Adrenal gland (tissue), 9 donors: ENCODE measurements at regions not wholly inside any gene's neighbourhood (a gene's known extent, or its start where the extent isn't known, plus 50 kb on each side); places are given as distances from the start of the nearest gene placed in this dataset.
A peak's percentile ranks its signal among the peaks of the same experiment; 100 is the strongest.

Source experiments
- DNase-seq, 7 donors: peaks; one replicate each; pipeline ENCODE4 v3.0.0-alpha.2; 2019 to 2020
- H3K27ac ChIP-seq, 5 donors: fragments of 200-600 bp; sonication (generic) in 4 of 5; 1 replicate in 3 of 5; 2 replicates in 2 of 5; pipeline versions ENCODE4 v1.5.1 to v1.8.0; 2016 to 2020; ENCODE audit warnings: mild to moderate bottlenecking in 1 of 5
- H3K27me3 ChIP-seq: fragments of 200-600 bp; 2 replicates; pipeline ENCODE4 v1.8.0; 2021
- H3K36me3 ChIP-seq, 2 donors: fragments of 200-600 bp; replicated peaks in 1 of 2; 1 replicate in 1 of 2; 2 replicates in 1 of 2; pipeline versions ENCODE4 v1.5.1 to v1.8.0; 2018 to 2022
- H3K4me1 ChIP-seq, 2 donors: fragments of 200-600 bp; replicated peaks in 1 of 2; 1 replicate in 1 of 2; 2 replicates in 1 of 2; pipeline versions ENCODE4 v1.5.1 to v1.8.0; 2018 to 2021
- H3K4me3 ChIP-seq, 4 donors: fragments of 200-600 bp; sonication (generic) in 3 of 4; one replicate each; pipeline ENCODE4 v1.5.1; 2016 to 2018
- H3K9me3 ChIP-seq, 3 donors: fragments of 200-600 bp; sonication (generic) in 1 of 3; replicated peaks in 1 of 3; 1 replicate in 2 of 3; 2 replicates in 1 of 3; pipeline versions ENCODE4 v1.5.1 to v1.8.0; 2016 to 2021
- CTCF ChIP-seq, 6 experiments: fragments of 450-650 bp in 4 of 6; fragments of 200-600 bp in 2 of 6; sonication (generic) in 1 of 6; IDR thresholded peaks; 1 replicate in 5 of 6; 2 replicates in 1 of 6; pipeline versions ENCODE4 v1.5.1 to v1.8.0; 2016 to 2021; ENCODE audit warnings: antibody characterized with exemption in 6 of 6, mild to moderate bottlenecking in 2 of 6, moderate library complexity in 1 of 6
- POLR2A ChIP-seq, 2 donors: fragments of 450-650 bp; IDR thresholded peaks; one replicate each; pipeline ENCODE4 v1.6.1; 2017; ENCODE audit warnings: antibody characterized with exemption in 2 of 2, mild to moderate bottlenecking in 2 of 2, moderate library complexity in 1 of 2
- WGBS, 4 donors: extraction: QIAGEN DNeasy Blood & Tissue Kit in 2 of 4; methylation state at CpG; one replicate each; pipeline versions ENCODE4 v1.1.5 to v1.1.7; 2013 to 2017; 5-methylcytosine and 5-hydroxymethylcytosine counted together
- intact Hi-C, 2 donors: fragments of 100-400 bp; cut with DNase I; formaldehyde crosslinking; loops; one replicate each; pipeline versions ENCODE4 v1.14.1 to v1.15.0; 2022 to 2023
- donor health status: healthy with polysubstance abuse.
- donor health status: Bipolar disorder and iron deficiency.
- donor health status: DM: yes; HTN: yes; CAD: no.
- donor health status: DM: no; HTN: no; CAD: no.
- donor health status: DM: no; HTN: no; CAD: no.

GRCh38 chr2:123091471-123091870, 933.6 kb upstream of the CNTNAP5 start:
- 88 to 98% (median 95%) methylated on average over 2 of the region's 2 CpGs for WGBS, 4 donors
- Histone ChIP-seq H3K27ac (no peak overlapping the region), H3K27me3 (no peaks in the 10 kb centered on the region), H3K4me1 (no peaks in the 10 kb centered on the region), H3K36me3 (no peaks in the 10 kb centered on the region), H3K4me3 (no peak overlapping the region), H3K9me3 (no peaks in the 10 kb centered on the region)
- intact Hi-C loops: no loop called here
- DNase-seq: no peak
- TF ChIP-seq CTCF (IDR thresholded peaks at IDR 0.05): no peak
- no peak for TF ChIP-seq POLR2A (IDR thresholded peaks at IDR 0.05)

GRCh38 chr2:123093199-123093598, 931.9 kb upstream of the CNTNAP5 start:
- Histone ChIP-seq H3K4me1 (no peaks in the 10 kb centered on the region), H3K27ac (no peak overlapping the region), H3K9me3 (no peaks in the 10 kb centered on the region), H3K27me3 (no peaks in the 10 kb centered on the region), H3K36me3 (no peaks in the 10 kb centered on the region), H3K4me3 (no peak overlapping the region)
- TF ChIP-seq POLR2A (IDR thresholded peaks at IDR 0.05) (no peak), CTCF (IDR thresholded peaks at IDR 0.05) (no peak)
- no peak for DNase-seq
- WGBS, 4 donors: 51 to 58% (median 57%) methylated on average over 2 of the region's 2 CpGs
- intact Hi-C loops: no loop called here

- Histone ChIP-seq H3K27ac (no peak overlapping the region), H3K4me1 (no peaks in the 10 kb centered on the region), H3K9me3 (no peaks in the 10 kb centered on the region), H3K4me3 (no peak overlapping the region), H3K36me3 (no peaks in the 10 kb centered on the region), H3K27me3 (no peaks in the 10 kb centered on the region)
- intact Hi-C loops: no loop called here
- TF ChIP-seq CTCF (IDR thresholded peaks at IDR 0.05) (no peak), POLR2A (IDR thresholded peaks at IDR 0.05) (no peak)
- DNase-seq: peak in 1 of 7 donors; percentile 10
- 73 to 91% (median 78%) methylated on average over 13 of the region's 13 CpGs for WGBS, 4 donors
Measured at GRCh38 chr2:123095219-123095835, 929.8 kb upstream of the CNTNAP5 start.

- no peak for DNase-seq
- Histone ChIP-seq H3K27ac (no peak overlapping the region), H3K9me3 (no peaks in the 10 kb centered on the region), H3K27me3 (no peaks in the 10 kb centered on the region), H3K4me1 (no peaks in the 10 kb centered on the region), H3K4me3 (no peak overlapping the region), H3K36me3 (no peaks in the 10 kb centered on the region)
- TF ChIP-seq POLR2A (IDR thresholded peaks at IDR 0.05): no peak
- intact Hi-C loops: no loop called here
Measured at GRCh38 chr2:123098619-123099018, 926.5 kb upstream of the CNTNAP5 start.

DNA sequence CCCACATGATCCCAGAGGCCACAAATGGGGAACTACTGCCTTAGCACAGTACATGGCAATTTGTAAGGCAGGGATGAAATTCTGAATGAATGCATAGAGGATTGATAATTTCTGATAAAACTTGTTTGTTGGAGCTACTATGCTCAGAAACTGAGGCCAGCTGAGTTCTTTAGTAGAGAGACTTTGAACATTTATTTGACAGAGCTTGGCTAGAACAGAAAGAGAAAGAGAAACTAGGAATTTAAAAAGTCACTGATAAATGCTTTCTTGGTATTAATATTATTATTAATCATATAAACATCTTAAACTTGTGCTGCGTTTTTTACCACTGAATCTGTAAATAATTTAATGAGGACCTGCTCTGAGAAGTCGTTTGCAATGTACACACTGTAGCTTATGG, 923.7 kb upstream of the CNTNAP5 start:
- no peak for TF ChIP-seq POLR2A (IDR thresholded peaks at IDR 0.05)
- no peak for TF ChIP-seq CTCF (IDR thresholded peaks at IDR 0.05)
- no peak overlapping the region for H3K27ac ChIP-seq
- H3K27me3 ChIP-seq: no peaks in the 10 kb centered on the region
- intact Hi-C loops: no loop called here
- H3K4me1 ChIP-seq: no peaks in the 10 kb centered on the region
- 58 to 74% (median 65%) methylated on average over 2 of the region's 2 CpGs for WGBS, 4 donors
- no peak for DNase-seq
- H3K36me3 ChIP-seq: no peaks in the 10 kb centered on the region
- no peak overlapping the region for H3K4me3 ChIP-seq
- H3K9me3 ChIP-seq: no peaks in the 10 kb centered on the region
